Renal pelvis (tissue), 1 donor: ENCODE measurements at regions not wholly inside any gene's neighbourhood (a gene's known extent, or its start where the extent isn't known, plus 50 kb on each side); places are given as distances from the start of the nearest gene placed in this dataset.
"Not testable (repeated sequence)": the region's sequence is repeated elsewhere in the genome, so short reads cannot be mapped to it uniquely, and the experiment has no call there.

ENCODE experiments used
- DNase-seq: peaks from one replicate; pipeline ENCODE4 v3.0.0-alpha.2; 2013

- peak; percentile 31 for DNase-seq
Observed at GRCh38 chr6:134609716-134610261, 291.9 kb upstream of the SGK1 start.

- DNase-seq: no peak
Observed at GRCh38 chr6:134607411-134607810, 289.5 kb upstream of the SGK1 start.

- DNase-seq: no peak
Observed at GRCh38 chr6:134605034-134605433, 287.1 kb upstream of the SGK1 start.

GRCh38 chr6:134604014-134604676, 286.2 kb upstream of the SGK1 start:
- no peak for DNase-seq

- no peak for DNase-seq
Observed at GRCh38 chr6:134603561-134603960, 285.6 kb upstream of the SGK1 start.

- DNase-seq: no peak
Observed at GRCh38 chr6:134602123-134602522, 284.2 kb upstream of the SGK1 start.

- no peak for DNase-seq
Observed at GRCh38 chr6:134600671-134601070, 282.8 kb upstream of the SGK1 start.

- DNase-seq: no peak
Observed at GRCh38 chr6:134599079-134599478, 281.2 kb upstream of the SGK1 start.

GRCh38 chr6:134596191-134596590, 278.3 kb upstream of the SGK1 start:
- no peak for DNase-seq

- DNase-seq: no peak
Observed at GRCh38 chr6:134594881-134595280, 277.0 kb upstream of the SGK1 start.

GRCh38 chr6:134593887-134594286, 276.0 kb upstream of the SGK1 start:
- DNase-seq: no peak

- no peak for DNase-seq
Observed at GRCh38 chr6:134593442-134593841, 275.5 kb upstream of the SGK1 start.

- no peak for DNase-seq
Observed at GRCh38 chr6:134593024-134593423, 275.1 kb upstream of the SGK1 start.

- no peak for DNase-seq
Observed at GRCh38 chr6:134590449-134590848, 272.5 kb upstream of the SGK1 start.

- no peak for DNase-seq
Observed at GRCh38 chr6:134590004-134590403, 272.1 kb upstream of the SGK1 start.

- DNase-seq: no peak
Observed at GRCh38 chr6:134589512-134589911, 271.6 kb upstream of the SGK1 start.

- DNase-seq: no peak
Observed at GRCh38 chr6:134588267-134588666, 270.4 kb upstream of the SGK1 start.

GRCh38 chr6:134585517-134585873, 267.6 kb upstream of the SGK1 start:
- DNase-seq: no peak

- no peak for DNase-seq
Observed at GRCh38 chr6:134584847-134585516, 267.1 kb upstream of the SGK1 start.

- no peak for DNase-seq
Observed at GRCh38 chr6:134577998-134578397, 260.1 kb upstream of the SGK1 start.

- DNase-seq: no peak
Observed at GRCh38 chr6:134575221-134575620, 257.3 kb upstream of the SGK1 start.

- no peak for DNase-seq
Observed at GRCh38 chr6:134574491-134574890, 256.6 kb upstream of the SGK1 start.

- not testable (repeated sequence) for DNase-seq
Observed at GRCh38 chr6:134569996-134570395, 252.1 kb upstream of the SGK1 start.

- no peak for DNase-seq
Observed at GRCh38 chr6:134564705-134565104, 246.8 kb upstream of the SGK1 start.
